Hepatocyte (in vitro differentiated cells): ENCODE measurements at regions not wholly inside any gene's neighbourhood (a gene's known extent, or its start where the extent isn't known, plus 50 kb on each side); places are given as distances from the start of the nearest gene placed in this dataset.

Source experiments
- DNase-seq: peaks from one replicate; pipeline ENCODE4 v3.0.0-alpha.2; 2016; ENCODE audit warnings: low spot score
- H2AFZ ChIP-seq: fragments of 200-600 bp; sonication (generic); 2 replicates; pipeline ENCODE4 v1.6.0; 2016; ENCODE audit warnings: antibody characterized with exemption, mild to moderate bottlenecking
- H3K27ac ChIP-seq: fragments of 200-600 bp; sonication (generic); 2 replicates; pipeline ENCODE4 v1.5.1; 2016; ENCODE audit warnings: mild to moderate bottlenecking
- H3K27me3 ChIP-seq: fragments of 200-600 bp; sonication (generic); 2 replicates; pipeline ENCODE4 v1.6.1; 2016
- H3K36me3 ChIP-seq: fragments of 200-600 bp; sonication (generic); replicated peaks from 2 replicates; pipeline ENCODE4 v1.5.1; 2016; ENCODE audit warnings: low read depth; ENCODE audit not compliant: insufficient read depth
- H3K4me1 ChIP-seq: fragments of 200-600 bp; sonication (generic); 2 replicates; pipeline ENCODE4 v1.5.1; 2016; ENCODE audit warnings: mild to moderate bottlenecking, moderate library complexity; ENCODE audit not compliant: insufficient read depth
- H3K4me2 ChIP-seq: fragments of 200-600 bp; sonication (generic); 2 replicates; pipeline ENCODE4 v1.6.0; 2016
- H3K4me3 ChIP-seq: fragments of 200-600 bp; sonication (generic); 2 replicates; pipeline ENCODE4 v1.5.1; 2016; ENCODE audit warnings: mild to moderate bottlenecking
- H3K79me2 ChIP-seq: fragments of 200-600 bp; sonication (generic); 2 replicates; pipeline ENCODE4 v1.6.0; 2017; ENCODE audit warnings: mild to moderate bottlenecking
- H3K9me2 ChIP-seq: fragments of 200-600 bp; sonication (generic); replicated peaks from 2 replicates; pipeline ENCODE4 v1.6.0; 2017; ENCODE audit warnings: mild to moderate bottlenecking; ENCODE audit not compliant: insufficient read depth
- H3K9me3 ChIP-seq: fragments of 200-600 bp; sonication (generic); 2 replicates; pipeline ENCODE4 v1.5.1; 2016; ENCODE audit warnings: low read depth, mild to moderate bottlenecking
- H4K20me1 ChIP-seq: fragments of 200-600 bp; sonication (generic); 2 replicates; pipeline ENCODE4 v1.6.0; 2016; ENCODE audit warnings: mild to moderate bottlenecking; ENCODE audit not compliant: insufficient read depth, poor library complexity, severe bottlenecking
- EZH2 ChIP-seq: fragments of 200-600 bp; sonication (generic); IDR thresholded peaks from 2 replicates; pipeline ENCODE4 v1.6.1; 2016; ENCODE audit warnings: antibody characterized with exemption, mild to moderate bottlenecking, borderline replicate concordance
- EZH2phosphoT487 ChIP-seq: fragments of 200-600 bp; sonication (generic); IDR thresholded peaks from one replicate; pipeline ENCODE4 v1.6.1; 2018; ENCODE audit warnings: antibody characterized with exemption, mild to moderate bottlenecking, low read depth, moderate library complexity; ENCODE audit not compliant: unreplicated experiment, severe bottlenecking
- WGBS: methylation state at CpG from one replicate; pipeline ENCODE4 v1.1.6; 2016; ENCODE audit warnings: low lambda C conversion rate; ENCODE audit errors: missing lambda C conversion rate; 5-methylcytosine and 5-hydroxymethylcytosine counted together
- TF ChIP-seq, protein P1 (sequence below): fragments of 200-600 bp; sonication (generic); IDR thresholded peaks from 2 replicates; pipeline ENCODE4 v1.5.1; 2016; ENCODE audit warnings: antibody characterized with exemption, mild to moderate bottlenecking; ENCODE audit not compliant: poor library complexity

DNA sequence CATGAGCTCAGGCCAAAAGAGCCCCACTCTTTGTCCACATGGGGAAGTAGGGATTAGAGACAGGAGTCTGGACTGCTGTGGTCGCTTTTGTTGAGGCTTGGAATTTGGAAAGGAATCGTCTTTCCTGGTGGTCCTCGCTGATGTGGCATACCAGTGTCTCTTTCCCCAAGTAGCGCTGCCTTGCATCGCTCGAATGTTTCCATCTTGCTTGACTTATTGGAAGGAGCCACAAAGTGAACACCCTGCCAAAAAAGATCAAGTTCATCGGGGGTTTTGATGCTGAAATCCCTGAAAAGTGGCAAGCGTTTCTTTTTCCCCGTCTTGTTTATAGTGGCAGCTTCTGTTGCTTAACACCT, 161.3 kb downstream of the MACROH2A1 start:
- H4K20me1 ChIP-seq: no peaks in the 10 kb centered on the region
- no peaks in the 10 kb centered on the region for H3K36me3 ChIP-seq
- no peak overlapping the region for H3K27ac ChIP-seq
- no peaks in the 10 kb centered on the region for H3K9me3 ChIP-seq
- H3K4me3 ChIP-seq: no peak overlapping the region
- no peak for TF ChIP-seq EZH2phosphoT487
- TF ChIP-seq EZH2: no peak
- TF ChIP-seq, protein P1, sequence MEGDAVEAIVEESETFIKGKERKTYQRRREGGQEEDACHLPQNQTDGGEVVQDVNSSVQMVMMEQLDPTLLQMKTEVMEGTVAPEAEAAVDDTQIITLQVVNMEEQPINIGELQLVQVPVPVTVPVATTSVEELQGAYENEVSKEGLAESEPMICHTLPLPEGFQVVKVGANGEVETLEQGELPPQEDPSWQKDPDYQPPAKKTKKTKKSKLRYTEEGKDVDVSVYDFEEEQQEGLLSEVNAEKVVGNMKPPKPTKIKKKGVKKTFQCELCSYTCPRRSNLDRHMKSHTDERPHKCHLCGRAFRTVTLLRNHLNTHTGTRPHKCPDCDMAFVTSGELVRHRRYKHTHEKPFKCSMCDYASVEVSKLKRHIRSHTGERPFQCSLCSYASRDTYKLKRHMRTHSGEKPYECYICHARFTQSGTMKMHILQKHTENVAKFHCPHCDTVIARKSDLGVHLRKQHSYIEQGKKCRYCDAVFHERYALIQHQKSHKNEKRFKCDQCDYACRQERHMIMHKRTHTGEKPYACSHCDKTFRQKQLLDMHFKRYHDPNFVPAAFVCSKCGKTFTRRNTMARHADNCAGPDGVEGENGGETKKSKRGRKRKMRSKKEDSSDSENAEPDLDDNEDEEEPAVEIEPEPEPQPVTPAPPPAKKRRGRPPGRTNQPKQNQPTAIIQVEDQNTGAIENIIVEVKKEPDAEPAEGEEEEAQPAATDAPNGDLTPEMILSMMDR: no peak
- no peak overlapping the region for H3K4me2 ChIP-seq
- no peak for DNase-seq
- H3K27me3 ChIP-seq: no peaks in the 10 kb centered on the region
- no peaks in the 10 kb centered on the region for H3K9me2 ChIP-seq
- peaks cover 10% of the 10 kb centered on the region for H3K4me1 ChIP-seq
- H3K79me2 ChIP-seq: no peaks in the 10 kb centered on the region
- WGBS: 83% methylated on average over 9 of the region's 9 CpGs
- no peak overlapping the region for H2AFZ ChIP-seq

DNA sequence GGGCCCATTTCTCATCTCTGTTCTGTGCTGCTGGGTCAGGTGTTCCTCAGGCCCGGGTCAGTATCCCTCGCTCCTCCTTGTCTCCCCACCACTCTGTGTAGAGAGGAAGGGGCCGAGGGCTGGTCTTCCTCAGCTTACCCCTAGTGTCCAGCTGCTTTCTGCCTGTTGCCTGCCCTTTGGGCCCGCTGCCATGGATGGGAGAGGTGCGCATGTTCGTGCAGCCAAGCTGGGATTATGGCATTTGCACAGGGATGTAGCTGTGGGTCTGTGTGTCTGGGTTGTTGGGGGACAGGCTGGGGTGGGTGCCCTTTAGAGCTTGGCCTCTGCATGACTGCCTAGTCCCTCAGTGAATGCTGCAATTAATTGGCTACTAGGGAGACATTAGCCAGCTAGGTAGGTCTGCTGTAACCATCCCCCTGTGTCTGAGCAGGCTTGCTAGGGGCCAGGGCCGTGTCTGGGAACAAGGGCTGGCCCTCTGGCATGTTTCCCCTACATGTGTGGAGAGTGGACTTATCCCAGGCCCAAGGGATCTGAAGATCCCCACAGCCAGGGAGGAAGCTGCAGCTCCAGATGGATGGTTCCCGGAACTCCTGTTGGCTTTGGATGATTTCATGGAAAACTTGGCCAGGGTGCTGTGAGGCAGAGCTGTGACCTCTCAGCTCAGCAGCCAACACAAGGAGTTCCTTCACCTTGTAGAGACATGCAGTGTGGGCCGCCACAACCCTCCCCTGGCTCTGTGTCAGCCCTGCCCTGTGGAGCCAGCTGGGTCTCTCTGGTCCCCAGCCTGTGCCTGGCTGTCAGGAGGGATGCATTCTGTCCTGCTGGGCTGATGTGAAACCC, 161.9 kb downstream of the MACROH2A1 start:
- no peaks in the 10 kb centered on the region for H3K79me2 ChIP-seq
- H2AFZ ChIP-seq: no peak overlapping the region
- no peak overlapping the region for H3K4me3 ChIP-seq
- no peak overlapping the region for H3K27ac ChIP-seq
- no peak for DNase-seq
- peaks cover 5% of the 10 kb centered on the region for H3K4me1 ChIP-seq
- no peaks in the 10 kb centered on the region for H3K27me3 ChIP-seq
- no peak overlapping the region for H3K4me2 ChIP-seq
- H3K9me2 ChIP-seq: no peaks in the 10 kb centered on the region
- WGBS: 93% methylated on average over 9 of the region's 9 CpGs
- H3K9me3 ChIP-seq: no peaks in the 10 kb centered on the region
- TF ChIP-seq EZH2 (no peak), EZH2phosphoT487 (no peak)
- TF ChIP-seq, protein P1: no peak
- H4K20me1 ChIP-seq: no peaks in the 10 kb centered on the region
- H3K36me3 ChIP-seq: no peaks in the 10 kb centered on the region

DNA sequence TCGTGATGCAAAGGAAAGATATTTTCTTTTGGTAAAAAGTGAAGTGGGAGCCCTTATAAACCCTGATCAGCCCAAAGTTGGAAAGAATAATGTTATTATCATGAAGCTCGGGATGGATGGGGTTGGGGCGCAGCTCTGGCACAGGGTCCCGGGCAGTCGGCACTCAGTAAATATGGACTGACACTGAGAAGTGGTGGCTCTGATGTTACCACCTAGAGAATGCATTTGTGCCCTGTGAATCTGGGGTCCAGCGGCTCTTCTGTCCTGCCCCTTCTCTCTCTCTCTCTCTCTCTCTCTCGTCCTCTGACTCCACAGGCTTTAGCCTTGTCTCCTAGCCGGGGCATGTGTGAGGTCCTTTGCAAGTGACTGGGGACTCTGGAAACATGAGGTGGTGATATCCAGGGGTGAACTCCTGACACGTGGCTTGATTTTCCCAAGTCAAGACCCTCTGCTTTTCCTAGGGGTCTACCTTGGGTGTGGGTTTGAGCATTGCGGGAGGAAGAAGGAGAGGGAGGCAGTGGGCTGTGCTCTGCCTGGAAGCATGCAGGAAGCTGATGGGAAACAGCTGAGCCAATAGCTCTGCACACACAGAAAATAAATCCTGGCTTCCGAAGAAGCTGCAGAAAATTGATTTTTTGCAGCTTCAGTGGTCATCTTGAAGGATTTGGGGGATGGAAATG, 162.7 kb downstream of the MACROH2A1 start:
- Histone ChIP-seq H2AFZ (no peak overlapping the region), H3K36me3 (no peaks in the 10 kb centered on the region), H3K27ac (no peak overlapping the region), H3K9me2 (no peaks in the 10 kb centered on the region), H3K9me3 (no peaks in the 10 kb centered on the region), H3K4me3 (no peak overlapping the region), H3K79me2 (no peaks in the 10 kb centered on the region), H3K4me2 (no peak overlapping the region), H4K20me1 (no peaks in the 10 kb centered on the region), H3K27me3 (no peaks in the 10 kb centered on the region), H3K4me1 (no peaks in the 10 kb centered on the region)
- 77% methylated on average over 11 of the region's 11 CpGs for WGBS
- TF ChIP-seq, protein P1: no peak
- TF ChIP-seq EZH2phosphoT487 (no peak), EZH2 (no peak)
- no peak for DNase-seq
